ENCODE measurements at regions not wholly inside any gene's neighbourhood (a gene's known extent, or its start where the extent isn't known, plus 50 kb on each side); places are given as distances from the start of the nearest gene placed in this dataset.

GRCh38 chr22:48891688-48892577 lies 935.7 kb downstream of the BRD1 start:
- Histone ChIP-seq H3K36me3 (replicated peaks in 1 of 2) (no peaks in the 10 kb centered on the region), H3K27ac (no peak overlapping the region), H3K27me3 (no peaks in the 10 kb centered on the region), H3K4me1 (replicated peaks in 1 of 2) (no peaks in the 10 kb centered on the region), H3K9me3 (replicated peaks in 1 of 3) (no peaks in the 10 kb centered on the region), H3K4me3 (no peak overlapping the region)
- WGBS, 4 donors = 61 to 67% (median 63%) methylated on average over 8 to 9 of the region's 9 CpGs
- intact Hi-C loops (cut with DNase I) = no loop called here
- peak in 2 of 7 donors; percentile 7 to 17 for DNase-seq
- TF ChIP-seq POLR2A (IDR thresholded peaks at IDR 0.05) (no peak), CTCF (IDR thresholded peaks at IDR 0.05) (no peak)

- TF ChIP-seq POLR2A (IDR thresholded peaks at IDR 0.05) (no peak), CTCF (IDR thresholded peaks at IDR 0.05) (no peak)
- no peaks in the 10 kb centered on the region for H3K9me3 ChIP-seq (replicated peaks in 1 of 3)
- WGBS, 4 donors = 71 to 83% (median 73%) methylated on average over 13 to 14 of the region's 14 CpGs
- DNase-seq = peak in 2 of 7 donors; percentile 3 to 14
- no peak overlapping the region for H3K4me3 ChIP-seq
- no peak overlapping the region for H3K27ac ChIP-seq
- no peaks in the 10 kb centered on the region for H3K4me1 ChIP-seq (replicated peaks in 1 of 2)
- no peaks in the 10 kb centered on the region for H3K27me3 ChIP-seq
- no peaks in the 10 kb centered on the region for H3K36me3 ChIP-seq (replicated peaks in 1 of 2)
- intact Hi-C loops (cut with DNase I) = no loop called here
These were observed 936.7 kb downstream of the BRD1 start for GRCh38 chr22:48890693-48891554.

- no peaks in the 10 kb centered on the region for H3K4me1 ChIP-seq (replicated peaks in 1 of 2)
- intact Hi-C loops (cut with DNase I) = no loop called here
- WGBS, 4 donors = 66 to 75% (median 71%) methylated on average over 22 of the region's 22 CpGs
- no peak overlapping the region for H3K4me3 ChIP-seq
- H3K36me3 ChIP-seq (replicated peaks in 1 of 2) = no peaks in the 10 kb centered on the region
- no peaks in the 10 kb centered on the region for H3K27me3 ChIP-seq
- DNase-seq = peak in 1 of 7 donors; percentile 4
- no peak overlapping the region for H3K27ac ChIP-seq
- H3K9me3 ChIP-seq (replicated peaks in 1 of 3) = no peaks in the 10 kb centered on the region
- TF ChIP-seq CTCF (IDR thresholded peaks at IDR 0.05) (no peak), POLR2A (IDR thresholded peaks at IDR 0.05) (no peak)
These were observed 937.6 kb downstream of the BRD1 start for GRCh38 chr22:48889887-48890692.

Measured in adrenal gland (tissue), 9 donors.